Mesendoderm (in vitro differentiated cells): ENCODE measurements at regions not wholly inside any gene's neighbourhood (a gene's known extent, or its start where the extent isn't known, plus 50 kb on each side); places are given as distances from the start of the nearest gene placed in this dataset.

Experiments used
- DNase-seq: peaks from one replicate; pipeline ENCODE4 v3.0.0; 2013
- H2AK5ac ChIP-seq: 2 replicates; pipeline ENCODE4 v1.6.1; 2013; ENCODE audit warnings: low read length, inconsistent platforms
- H2BK120ac ChIP-seq: 2 replicates; pipeline ENCODE4 v1.6.1; 2013; ENCODE audit warnings: low read depth, mild to moderate bottlenecking, low read length, moderate library complexity, mixed read lengths
- H2BK15ac ChIP-seq: replicated peaks from 2 replicates; pipeline ENCODE4 v1.6.1; 2013; ENCODE audit warnings: low read depth, mild to moderate bottlenecking, moderate library complexity
- H2BK5ac ChIP-seq: 2 replicates; pipeline ENCODE4 v1.6.1; 2013; ENCODE audit warnings: low read length, inconsistent platforms
- H3K18ac ChIP-seq: 2 replicates; pipeline ENCODE4 v1.6.1; 2013; ENCODE audit warnings: mild to moderate bottlenecking, low read length, mixed read lengths
- H3K23ac ChIP-seq: one replicate; pipeline ENCODE4 v1.6.1; 2013; ENCODE audit warnings: low read length
- H3K27ac ChIP-seq: 2 replicates; pipeline ENCODE4 v1.5.1; 2013; ENCODE audit warnings: low read depth, mild to moderate bottlenecking, inconsistent platforms, low read length, moderate library complexity
- H3K27me3 ChIP-seq: 2 replicates; pipeline ENCODE4 v1.6.1; 2013; ENCODE audit warnings: low read length, control low read depth, mild to moderate bottlenecking, inconsistent platforms; ENCODE audit not compliant: insufficient read depth, poor library complexity
- H3K36me3 ChIP-seq: 2 replicates; pipeline ENCODE4 v1.6.1; 2013; ENCODE audit warnings: low read length, inconsistent platforms; ENCODE audit not compliant: control insufficient read depth, insufficient read depth
- H3K4ac ChIP-seq: one replicate; pipeline ENCODE4 v1.6.1; 2013; ENCODE audit warnings: low read depth, mild to moderate bottlenecking, low read length, moderate library complexity
- H3K4me1 ChIP-seq: 2 replicates; pipeline ENCODE4 v1.6.1; 2013; ENCODE audit warnings: low read depth, low read length, inconsistent platforms; ENCODE audit not compliant: control insufficient read depth
- H3K4me2 ChIP-seq: 2 replicates; pipeline ENCODE4 v1.6.1; 2013; ENCODE audit warnings: low read length
- H3K4me3 ChIP-seq: 2 replicates; pipeline ENCODE4 v1.5.1; 2013; ENCODE audit warnings: mild to moderate bottlenecking, low read length
- H3K56ac ChIP-seq: one replicate; pipeline ENCODE4 v1.6.1; 2013; ENCODE audit warnings: low read length
- H3K79me1 ChIP-seq: 2 replicates; pipeline ENCODE4 v1.6.1; 2013; ENCODE audit warnings: low read length, inconsistent platforms
- H3K79me2 ChIP-seq: 2 replicates; pipeline ENCODE4 v1.6.1; 2013; ENCODE audit warnings: mild to moderate bottlenecking, low read length; ENCODE audit not compliant: control insufficient read depth, insufficient read depth
- H3K9ac ChIP-seq: 2 replicates; pipeline ENCODE4 v1.6.1; 2013; ENCODE audit warnings: low read length, inconsistent platforms
- H4K5ac ChIP-seq: one replicate; pipeline ENCODE4 v1.6.1; 2013; ENCODE audit warnings: low read length
- H4K8ac ChIP-seq: one replicate; pipeline ENCODE4 v1.6.1; 2013; ENCODE audit warnings: low read depth, mild to moderate bottlenecking, control low read depth, low read length, moderate library complexity
- WGBS: extraction: QIAGEN DNeasy Blood & Tissue Kit; methylation state at CpG from one replicate; pipeline ENCODE4 v1.1.7; 2013; ENCODE audit warnings: low lambda C conversion rate, missing lambda C conversion rate; ENCODE audit not compliant: insufficient coverage; ENCODE audit errors: extremely low coverage; 5-methylcytosine and 5-hydroxymethylcytosine counted together

DNA sequence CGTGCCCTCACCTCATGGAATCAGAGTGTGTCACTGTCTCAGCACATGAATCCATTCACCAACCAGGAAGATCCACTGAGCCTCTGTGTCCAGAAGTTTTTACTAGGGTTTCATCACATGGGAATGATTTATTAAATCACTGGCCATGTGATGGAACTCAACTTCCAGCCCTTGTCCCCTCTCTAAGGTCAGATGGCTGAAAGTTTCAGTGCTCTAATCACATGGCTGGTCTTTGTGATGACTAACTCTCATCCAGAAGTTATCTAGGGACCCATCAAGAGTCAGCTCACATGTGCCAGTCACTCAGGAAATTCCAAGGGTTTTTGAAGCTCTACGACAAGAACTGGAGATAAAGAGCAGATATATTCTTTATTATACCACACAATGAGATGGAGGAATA, 140.5 kb upstream of the GYPC start:
- Histone ChIP-seq H3K79me1 (no peaks in the 10 kb centered on the region), H3K36me3 (no peaks in the 10 kb centered on the region), H3K4me1 (no peaks in the 10 kb centered on the region), H2AK5ac (no peak overlapping the region), H4K8ac (no peak overlapping the region), H4K5ac (no peak overlapping the region), H3K4me3 (no peak overlapping the region), H3K18ac (no peak overlapping the region), H3K9ac (no peak overlapping the region), H2BK5ac (no peak overlapping the region), H3K27me3 (no peaks in the 10 kb centered on the region), H3K27ac (no peak overlapping the region), H3K23ac (no peak overlapping the region), H3K4ac (no peak overlapping the region), H2BK120ac (no peak overlapping the region), H3K4me2 (no peak overlapping the region), H3K79me2 (no peaks in the 10 kb centered on the region), H3K56ac (no peak overlapping the region), H2BK15ac (no peak overlapping the region)
- no CpG with 5 or more reads among the region's 2 CpGs for WGBS
- no peak for DNase-seq

DNA sequence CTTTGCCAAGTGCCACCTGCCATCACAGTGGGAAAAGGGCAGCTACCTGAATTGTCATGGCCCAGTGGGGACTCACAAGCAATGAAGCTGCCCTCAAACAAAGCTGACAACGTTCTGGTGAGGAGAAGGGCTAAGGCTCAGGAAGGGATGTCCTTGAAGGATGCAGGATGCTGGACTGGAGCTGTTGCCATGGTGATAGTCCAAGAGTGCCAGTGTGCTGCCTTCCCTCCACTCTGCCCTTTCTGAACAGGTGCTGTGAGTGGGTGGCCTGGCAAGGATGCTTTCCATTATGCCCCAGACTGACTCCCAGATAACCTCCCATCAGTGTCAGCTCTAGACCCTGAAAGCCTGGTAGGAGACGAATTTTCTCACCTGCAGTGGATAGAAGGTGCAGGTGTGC, 137.8 kb upstream of the GYPC start:
- Histone ChIP-seq H3K23ac (no peak overlapping the region), H3K4me1 (no peaks in the 10 kb centered on the region), H3K36me3 (no peaks in the 10 kb centered on the region), H3K9ac (no peak overlapping the region), H3K56ac (no peak overlapping the region), H2BK5ac (no peak overlapping the region), H3K4me2 (no peak overlapping the region), H3K4ac (no peak overlapping the region), H3K4me3 (no peak overlapping the region), H3K18ac (no peak overlapping the region), H2BK120ac (no peak overlapping the region), H3K79me1 (no peaks in the 10 kb centered on the region), H3K79me2 (no peaks in the 10 kb centered on the region), H2BK15ac (no peak overlapping the region), H3K27ac (no peak overlapping the region), H4K5ac (no peak overlapping the region), H3K27me3 (no peaks in the 10 kb centered on the region), H2AK5ac (no peak overlapping the region), H4K8ac (no peak overlapping the region)
- WGBS, result no CpG with 5 or more reads among the region's 2 CpGs
- no peak for DNase-seq

DNA sequence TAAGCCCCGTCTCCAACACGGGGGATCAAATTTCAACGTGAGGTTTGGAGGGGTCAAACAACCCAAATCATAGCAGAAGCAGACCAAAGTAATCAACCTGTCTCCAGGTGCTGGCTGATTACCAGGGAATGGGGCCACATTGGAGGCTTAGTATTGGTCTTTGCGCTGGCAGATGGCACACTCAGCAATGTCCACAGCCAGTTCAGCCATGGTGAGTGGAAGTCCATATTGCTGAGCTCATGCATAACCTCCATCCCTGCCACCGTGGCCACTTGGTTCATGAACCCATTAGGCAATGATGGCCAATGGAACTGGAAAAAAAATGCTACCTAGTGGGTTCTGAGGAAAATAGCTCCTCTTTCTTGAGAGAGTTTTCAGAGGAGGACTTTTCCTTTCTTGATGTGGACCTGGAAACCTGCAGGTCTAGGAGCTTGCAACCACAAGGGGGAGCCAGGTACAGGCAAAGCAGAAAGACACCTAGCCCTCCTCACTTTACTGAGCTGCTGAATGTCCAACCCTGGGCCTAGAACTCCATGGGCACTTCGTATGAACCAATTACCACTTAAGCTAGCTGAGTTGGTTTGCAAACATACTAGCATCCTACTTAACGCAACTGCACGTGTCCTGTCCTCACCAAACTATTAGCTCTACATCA, 128.0 kb upstream of the GYPC start:
- no peak overlapping the region for H3K23ac ChIP-seq
- H3K27ac ChIP-seq, result no peak overlapping the region
- no peaks in the 10 kb centered on the region for H3K79me2 ChIP-seq
- no peak overlapping the region for H4K5ac ChIP-seq
- no peaks in the 10 kb centered on the region for H3K27me3 ChIP-seq
- no peak overlapping the region for H3K4me3 ChIP-seq
- H4K8ac ChIP-seq, result no peak overlapping the region
- no peak overlapping the region for H3K56ac ChIP-seq
- no peaks in the 10 kb centered on the region for H3K79me1 ChIP-seq
- no peak overlapping the region for H2AK5ac ChIP-seq
- H3K4me2 ChIP-seq, result no peak overlapping the region
- H2BK120ac ChIP-seq, result no peak overlapping the region
- peak; percentile 82 for DNase-seq
- no peak overlapping the region for H3K9ac ChIP-seq
- no peak overlapping the region for H2BK5ac ChIP-seq
- no peaks in the 10 kb centered on the region for H3K36me3 ChIP-seq
- H2BK15ac ChIP-seq, result no peak overlapping the region
- no peaks in the 10 kb centered on the region for H3K4me1 ChIP-seq
- no CpG with 5 or more reads among the region's 8 CpGs for WGBS
- H3K4ac ChIP-seq, result no peak overlapping the region
- no peak overlapping the region for H3K18ac ChIP-seq

DNA sequence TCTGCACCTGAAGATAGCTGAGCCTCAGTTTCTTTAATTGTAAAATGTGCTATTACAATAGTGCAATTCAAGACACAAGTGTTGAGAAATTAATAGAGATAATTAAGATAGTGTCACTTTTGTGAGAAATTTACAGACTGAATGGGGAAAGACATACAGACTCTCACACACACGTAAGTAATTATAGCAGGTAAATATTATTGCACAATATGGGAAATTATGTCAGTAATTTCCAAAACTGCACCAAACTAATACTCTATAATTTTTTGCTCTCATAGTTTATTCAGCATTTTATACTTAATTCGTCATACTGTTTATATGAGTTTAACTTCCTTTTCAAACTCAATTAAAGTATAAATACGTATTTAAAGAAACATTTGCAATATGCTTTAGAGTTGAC, 124.9 kb upstream of the GYPC start:
- Histone ChIP-seq H2BK15ac (no peak overlapping the region), H3K56ac (no peak overlapping the region), H3K4me2 (no peak overlapping the region), H3K27ac (no peak overlapping the region), H3K9ac (no peak overlapping the region), H2AK5ac (no peak overlapping the region), H3K4me1 (no peaks in the 10 kb centered on the region), H3K4ac (no peak overlapping the region), H3K27me3 (no peaks in the 10 kb centered on the region), H3K23ac (no peak overlapping the region), H3K18ac (no peak overlapping the region), H3K79me2 (no peaks in the 10 kb centered on the region), H4K8ac (no peak overlapping the region), H4K5ac (no peak overlapping the region), H3K36me3 (no peaks in the 10 kb centered on the region), H3K79me1 (no peaks in the 10 kb centered on the region), H3K4me3 (no peak overlapping the region), H2BK5ac (no peak overlapping the region), H2BK120ac (no peak overlapping the region)
- WGBS, result 100% methylated on average over 1 of the region's 3 CpGs
- no peak for DNase-seq

DNA sequence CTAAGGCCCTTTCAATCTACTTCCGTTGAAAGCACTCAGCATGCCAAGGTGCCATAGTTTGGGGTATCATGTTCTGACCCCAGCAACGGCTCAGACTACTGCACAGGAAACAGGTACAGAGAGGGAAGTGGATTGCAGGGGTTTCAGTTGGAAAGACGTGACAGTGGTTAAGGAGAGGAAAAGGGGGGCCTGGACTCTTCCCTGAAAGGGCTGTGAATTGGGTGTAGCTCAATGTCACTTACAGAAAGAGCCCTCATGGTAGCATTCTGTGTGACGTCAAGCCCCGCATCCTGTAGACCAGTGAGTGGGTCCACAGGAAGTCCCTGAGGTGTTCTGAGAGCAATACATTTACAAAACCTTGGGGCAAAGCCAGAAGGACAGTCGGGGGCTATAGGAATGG, 121.5 kb upstream of the GYPC start:
- no peaks in the 10 kb centered on the region for H3K79me1 ChIP-seq
- no peak overlapping the region for H4K8ac ChIP-seq
- no peaks in the 10 kb centered on the region for H3K79me2 ChIP-seq
- H2BK15ac ChIP-seq, result no peak overlapping the region
- H2BK5ac ChIP-seq, result no peak overlapping the region
- H2AK5ac ChIP-seq, result no peak overlapping the region
- H3K27ac ChIP-seq, result no peak overlapping the region
- no peak overlapping the region for H3K23ac ChIP-seq
- H3K9ac ChIP-seq, result no peak overlapping the region
- H3K4me2 ChIP-seq, result no peak overlapping the region
- no peak overlapping the region for H3K4me3 ChIP-seq
- H3K4me1 ChIP-seq, result no peaks in the 10 kb centered on the region
- H3K4ac ChIP-seq, result no peak overlapping the region
- H4K5ac ChIP-seq, result no peak overlapping the region
- no peak overlapping the region for H3K56ac ChIP-seq
- H2BK120ac ChIP-seq, result no peak overlapping the region
- WGBS, result no CpG with 5 or more reads among the region's 6 CpGs
- no peaks in the 10 kb centered on the region for H3K36me3 ChIP-seq
- no peak overlapping the region for H3K18ac ChIP-seq
- no peak for DNase-seq
- no peaks in the 10 kb centered on the region for H3K27me3 ChIP-seq

DNA sequence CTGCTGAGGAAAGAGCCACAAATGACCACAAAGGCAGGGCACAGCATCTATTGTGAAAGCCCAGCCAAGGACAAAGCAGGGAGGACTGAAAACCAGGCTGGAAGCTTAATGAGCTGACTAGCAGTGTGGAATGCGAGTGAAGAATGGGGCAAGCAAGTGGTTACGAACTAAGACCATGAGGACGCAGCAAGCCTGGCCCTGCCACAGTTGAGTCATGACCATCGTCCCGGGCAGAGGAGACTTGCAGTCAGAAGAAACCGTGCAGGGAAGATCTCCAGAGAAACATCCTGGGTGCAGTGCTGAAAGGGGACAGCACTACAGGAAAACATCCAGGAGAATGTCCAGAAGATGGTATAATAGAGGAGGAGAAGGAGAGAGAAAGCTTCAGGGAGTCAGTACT, 120.5 kb upstream of the GYPC start:
- no CpG with 5 or more reads among the region's 6 CpGs for WGBS
- Histone ChIP-seq H3K56ac (no peak overlapping the region), H3K79me1 (no peaks in the 10 kb centered on the region), H3K9ac (no peak overlapping the region), H3K36me3 (no peaks in the 10 kb centered on the region), H4K5ac (no peak overlapping the region), H3K4ac (no peak overlapping the region), H4K8ac (no peak overlapping the region), H2BK5ac (no peak overlapping the region), H3K27me3 (no peaks in the 10 kb centered on the region), H2BK120ac (no peak overlapping the region), H3K4me3 (no peak overlapping the region), H3K4me1 (no peaks in the 10 kb centered on the region), H3K27ac (no peak overlapping the region), H3K4me2 (no peak overlapping the region), H2BK15ac (no peak overlapping the region), H3K18ac (no peak overlapping the region), H3K23ac (no peak overlapping the region), H3K79me2 (no peaks in the 10 kb centered on the region), H2AK5ac (no peak overlapping the region)
- no peak for DNase-seq
